HEK293 (cell line): ENCODE measurements at regions not wholly inside any gene's neighbourhood (a gene's known extent, or its start where the extent isn't known, plus 50 kb on each side); places are given as distances from the start of the nearest gene placed in this dataset.
"Not testable (repeated sequence)": the region's sequence is repeated elsewhere in the genome, so short reads cannot be mapped to it uniquely, and the experiment has no call there.

ENCODE experiments used
- CTCF ChIA-PET: fragments of 350-600 bp; formaldehyde crosslinking; extraction: SDS; loops from one replicate; lab custom pipeline; 2021; ENCODE audit warnings: antibody characterized with exemption; lab: Yijun Ruan, JAX
- POLR2A ChIA-PET: fragments of 300-600 bp; formaldehyde crosslinking; extraction: SDS; loops from one replicate; lab custom pipeline; 2020; ENCODE audit warnings: antibody characterized with exemption, inconsistent platforms; lab: Yijun Ruan, JAX
- H3K27ac ChIP-seq: fragments of 200-500 bp; sonication (Bioruptor generic); 2 replicates; pipeline ENCODE4 v1.5.1; 2014; ENCODE audit warnings: low read depth, low read length, control low read depth, inconsistent platforms; ENCODE audit errors: extremely low read depth
- H3K36me3 ChIP-seq, 2 experiments: fragments of 200-500 bp in 1 of 2; sonication (Bioruptor generic) in 1 of 2; 1 replicate in 1 of 2; 2 replicates in 1 of 2; pipeline ENCODE4 v1.5.1; 2014 to 2017; ENCODE audit warnings: inconsistent platforms in 2 of 2, low read length in 2 of 2; ENCODE audit not compliant: control insufficient read depth in 2 of 2, insufficient read depth in 1 of 2
- H3K4me1 ChIP-seq: fragments of 200-500 bp; sonication (Bioruptor generic); 2 replicates; pipeline ENCODE4 v1.5.1; 2014; ENCODE audit warnings: mild to moderate bottlenecking, low read length, inconsistent platforms; ENCODE audit not compliant: control insufficient read depth, insufficient read depth
- H3K4me3 ChIP-seq: 2 replicates; pipeline ENCODE4 v1.5.1; 2011; ENCODE audit warnings: low read depth, mild to moderate bottlenecking, control low read depth, low read length, moderate library complexity
- H3K9me3 ChIP-seq: fragments of 200-500 bp; sonication (Bioruptor generic); 2 replicates; pipeline ENCODE4 v1.5.1; 2014; ENCODE audit warnings: low read depth, low read length, inconsistent platforms; ENCODE audit not compliant: control insufficient read depth, insufficient read depth
- BCL6B ChIP-seq: fragments of 450-650 bp; formaldehyde crosslinking; IDR thresholded peaks from 2 replicates; pipeline ENCODE4 v1.5.1; 2017; ENCODE audit warnings: missing biosample characterization, missing genetic modification characterization
- KLF17 ChIP-seq: fragments of 450-650 bp; formaldehyde crosslinking; IDR thresholded peaks from 2 replicates; pipeline ENCODE4 v1.5.1; 2016; ENCODE audit warnings: missing biosample characterization, missing genetic modification characterization
- PBX3 ChIP-seq: sonication (generic); formaldehyde crosslinking; IDR thresholded peaks from 2 replicates; pipeline ENCODE4 v1.8.1; 2022; ENCODE audit warnings: mild to moderate bottlenecking, moderate library complexity, missing genetic modification reagents
- SCRT2 ChIP-seq: fragments of 450-650 bp; formaldehyde crosslinking; IDR thresholded peaks from 2 replicates; pipeline ENCODE4 v1.5.1; 2016; ENCODE audit warnings: missing biosample characterization, missing genetic modification characterization
- YY2 ChIP-seq: fragments of 450-650 bp; formaldehyde crosslinking; IDR thresholded peaks from 2 replicates; pipeline ENCODE4 v1.5.1; 2016; ENCODE audit warnings: missing biosample characterization, missing genetic modification characterization
- ZNF112 ChIP-seq: fragments of 450-650 bp; formaldehyde crosslinking; IDR thresholded peaks from 2 replicates; pipeline ENCODE4 v1.5.0; 2017; ENCODE audit warnings: missing biosample characterization, missing genetic modification characterization
- ZNF18 ChIP-seq: fragments of 450-650 bp; formaldehyde crosslinking; IDR thresholded peaks from 2 replicates; pipeline ENCODE4 v1.5.1; 2016; ENCODE audit warnings: missing biosample characterization, missing genetic modification characterization
- ZNF214 ChIP-seq: fragments of 450-650 bp; formaldehyde crosslinking; IDR thresholded peaks from 2 replicates; pipeline ENCODE4 v1.5.1; 2017; ENCODE audit warnings: missing biosample characterization, mild to moderate bottlenecking, missing genetic modification characterization, borderline replicate concordance
- ZNF266 ChIP-seq: fragments of 450-650 bp; formaldehyde crosslinking; IDR thresholded peaks from 2 replicates; pipeline ENCODE4 v1.5.1; 2016; ENCODE audit warnings: missing biosample characterization, missing genetic modification characterization, low read depth
- ZNF416 ChIP-seq: fragments of 450-650 bp; formaldehyde crosslinking; IDR thresholded peaks from 2 replicates; pipeline ENCODE4 v1.5.1; 2016; ENCODE audit warnings: missing biosample characterization, missing genetic modification characterization
- ZNF501 ChIP-seq: fragments of 450-650 bp; formaldehyde crosslinking; IDR thresholded peaks from 2 replicates; pipeline ENCODE4 v1.5.1; 2016; ENCODE audit warnings: missing biosample characterization, missing genetic modification characterization
- ZNF548 ChIP-seq: fragments of 450-650 bp; formaldehyde crosslinking; IDR thresholded peaks from 2 replicates; pipeline ENCODE4 v1.5.1; 2016; ENCODE audit warnings: missing biosample characterization, missing genetic modification characterization
- ZNF707 ChIP-seq: fragments of 450-650 bp; formaldehyde crosslinking; IDR thresholded peaks from 2 replicates; pipeline ENCODE4 v1.5.1; 2016; ENCODE audit warnings: missing biosample characterization, missing genetic modification characterization
- ZNF76 ChIP-seq: fragments of 450-650 bp; formaldehyde crosslinking; IDR thresholded peaks from 2 replicates; pipeline ENCODE4; 2016; ENCODE audit warnings: low read depth, missing biosample characterization, missing genetic modification characterization, borderline replicate concordance
- ZNF777 ChIP-seq: fragments of 450-650 bp; formaldehyde crosslinking; IDR thresholded peaks from 2 replicates; pipeline ENCODE4 v1.5.1; 2017; ENCODE audit warnings: missing biosample characterization, missing genetic modification characterization, borderline replicate concordance
- ZNF830 ChIP-seq: fragments of 450-650 bp; IDR thresholded peaks from 2 replicates; pipeline ENCODE4 v1.5.0; 2018; ENCODE audit warnings: missing biosample characterization, missing genetic modification characterization, low read depth, mild to moderate bottlenecking, moderate library complexity
- ZSCAN16 ChIP-seq: fragments of 450-650 bp; formaldehyde crosslinking; IDR thresholded peaks from 2 replicates; pipeline ENCODE4 v1.5.1; 2016; ENCODE audit warnings: missing biosample characterization, missing genetic modification characterization
- ZSCAN30 ChIP-seq: fragments of 450-650 bp; IDR thresholded peaks from 2 replicates; pipeline ENCODE4 v1.5.1; 2018; ENCODE audit warnings: missing biosample characterization, mild to moderate bottlenecking, missing genetic modification characterization, moderate library complexity

- ChIA-PET POLR2A (no interaction called here), CTCF (no interaction called here)
- no peaks in the 10 kb centered on the region for H3K9me3 ChIP-seq
- no peak overlapping the region for H3K27ac ChIP-seq
- no peak for TF ChIP-seq YY2 (tag by site-specific recombination)
- H3K4me3 ChIP-seq = no peak overlapping the region
- no peaks in the 10 kb centered on the region for H3K4me1 ChIP-seq
- H3K36me3 ChIP-seq = no peaks in the 10 kb centered on the region
These were observed 430.5 kb downstream of the STK39 start for GRCh38 chr2:167816874-167817290.

GRCh38 chr2:167814881-167815718 is 432.3 kb downstream of the STK39 start:
- POLR2A ChIA-PET = no interaction called here
- H3K9me3 ChIP-seq = no peaks in the 10 kb centered on the region

GRCh38 chr2:167814482-167814880 is 432.9 kb downstream of the STK39 start:
- H3K9me3 ChIP-seq, H3K27ac ChIP-seq, H3K36me3 ChIP-seq, H3K4me1 ChIP-seq, POLR2A ChIA-PET, H3K4me3 ChIP-seq, CTCF ChIA-PET: not testable (repeated sequence)

More at GRCh38 chr2:167814881-167815718, 432.3 kb downstream of the STK39 start:
- no peak for TF ChIP-seq ZNF214 (tag by site-specific recombination)
- no peak for TF ChIP-seq ZSCAN16 (tag by site-specific recombination)
- TF ChIP-seq ZNF112 (tag by site-specific recombination) = no peak
- TF ChIP-seq ZNF548 = no peak
- TF ChIP-seq ZNF707 (tag by site-specific recombination) = no peak
- TF ChIP-seq ZNF266 (tag by site-specific recombination) = no peak
- no peak for TF ChIP-seq ZNF416 (tag by site-specific recombination)
- no peak for TF ChIP-seq SCRT2 (tag by site-specific recombination)
- TF ChIP-seq KLF17 (tag by site-specific recombination) = no peak
- TF ChIP-seq ZSCAN30 (tag by site-specific recombination) = no peak
- no peak for TF ChIP-seq BCL6B
- no peak for TF ChIP-seq ZNF777 (tag by site-specific recombination)
- TF ChIP-seq ZNF18 = no peak
- TF ChIP-seq ZNF501 (tag by site-specific recombination) = no peak
- TF ChIP-seq PBX3 (CRISPR knock-in tag) = no peak
- no peak for TF ChIP-seq ZNF76 (tag by site-specific recombination)
- no peak for TF ChIP-seq ZNF830 (tag by site-specific recombination)
- CTCF ChIA-PET = interaction anchor here (1.0 kb wide), 1 partner anchor 302 kb away, joined by 4 read pairs; no protein-coding TSS in a partner anchor
- Histone ChIP-seq H3K36me3 (no peaks in the 10 kb centered on the region), H3K27ac (no peak overlapping the region), H3K4me1 (no peaks in the 10 kb centered on the region), H3K4me3 (no peak overlapping the region)

- H3K27ac ChIP-seq, H3K36me3 ChIP-seq, CTCF ChIA-PET, H3K4me1 ChIP-seq, H3K4me3 ChIP-seq, POLR2A ChIA-PET, H3K9me3 ChIP-seq: not testable (repeated sequence)
These were observed 437.6 kb downstream of the STK39 start for GRCh38 chr2:167809799-167810198.
